Suprapubic skin (tissue), 4 donors: ENCODE measurements at regions not wholly inside any gene's neighbourhood (a gene's known extent, or its start where the extent isn't known, plus 50 kb on each side); places are given as distances from the start of the nearest gene placed in this dataset.

Source experiments
- DNase-seq, 2 donors: peaks; one replicate each; pipeline ENCODE4 v3.0.0-alpha.2; 2019; ENCODE audit warnings: low spot score in 2 of 2
- H3K27ac ChIP-seq: fragments of 200-600 bp; sonication (generic); one replicate; pipeline ENCODE4 v1.5.1; 2019
- H3K27me3 ChIP-seq: fragments of 200-600 bp; sonication (generic); one replicate; pipeline ENCODE4 v1.5.1; 2019
- H3K36me3 ChIP-seq: fragments of 200-600 bp; sonication (generic); one replicate; pipeline ENCODE4 v1.5.1; 2019
- H3K4me1 ChIP-seq: fragments of 200-600 bp; sonication (generic); one replicate; pipeline ENCODE4 v1.5.1; 2019
- H3K4me3 ChIP-seq: fragments of 200-600 bp; sonication (generic); one replicate; pipeline ENCODE4 v1.5.1; 2019; ENCODE audit warnings: mild to moderate bottlenecking
- H3K9me3 ChIP-seq: fragments of 200-600 bp; sonication (generic); one replicate; pipeline ENCODE4 v1.5.1; 2019
- EP300 ChIP-seq: sonication (generic); formaldehyde crosslinking; IDR thresholded peaks from one replicate; pipeline ENCODE4 v1.6.1; 2017; ENCODE audit warnings: antibody characterized with exemption
- POLR2A ChIP-seq, 2 donors: fragments of 450-650 bp; IDR thresholded peaks; one replicate each; pipeline ENCODE4 v1.6.1; 2017; ENCODE audit warnings: antibody characterized with exemption in 2 of 2, mild to moderate bottlenecking in 2 of 2, moderate library complexity in 2 of 2
- POLR2AphosphoS5 ChIP-seq, 3 donors: sonication (generic); formaldehyde crosslinking; IDR thresholded peaks; one replicate each; pipeline ENCODE4 v1.6.1; 2017; ENCODE audit warnings: antibody characterized with exemption in 3 of 3
- WGBS: methylation state at CpG from one replicate; pipeline ENCODE4 v1.1.5; 2018; 5-methylcytosine and 5-hydroxymethylcytosine counted together
- TF ChIP-seq, protein P1 (sequence below), 2 donors: fragments of 200-600 bp in 1 of 2; fragments of 450-650 bp in 1 of 2; sonication (generic) in 1 of 2; IDR thresholded peaks; one replicate each; pipeline ENCODE4 v1.5.1; 2016 to 2019; ENCODE audit warnings: antibody characterized with exemption in 2 of 2, mild to moderate bottlenecking in 1 of 2, moderate library complexity in 1 of 2

DNA sequence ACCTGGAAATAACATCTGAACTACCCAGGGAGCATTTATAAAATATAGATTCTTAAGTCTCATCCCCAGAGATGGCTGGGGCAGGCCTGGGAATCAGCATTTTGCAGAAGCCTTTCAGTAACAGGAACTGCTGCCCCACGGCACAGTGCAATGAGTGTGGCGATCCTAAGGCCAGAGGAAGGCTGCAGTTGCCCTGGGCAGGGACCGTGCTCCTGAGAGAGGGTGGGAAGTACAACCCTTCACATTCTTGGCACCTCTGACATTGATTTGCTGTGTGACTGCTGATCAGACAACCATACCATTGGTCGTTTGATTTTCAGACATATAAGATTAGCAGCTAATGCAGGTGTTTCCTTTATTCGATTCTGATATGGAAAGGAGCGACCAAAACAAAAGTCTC is 233.6 kb downstream of the STIM2 start:
- H3K4me3 ChIP-seq, result no peak overlapping the region
- no peak for DNase-seq
- H3K27ac ChIP-seq, result no peak overlapping the region
- H3K27me3 ChIP-seq, result peaks cover 31% of the 10 kb centered on the region
- no peaks in the 10 kb centered on the region for H3K4me1 ChIP-seq
- no peaks in the 10 kb centered on the region for H3K9me3 ChIP-seq
- 81% methylated on average over 6 of the region's 6 CpGs for WGBS
- no peaks in the 10 kb centered on the region for H3K36me3 ChIP-seq
- TF ChIP-seq POLR2A (IDR thresholded peaks at IDR 0.05), result no peak
- no peak for TF ChIP-seq POLR2AphosphoS5 (IDR thresholded peaks at IDR 0.05)
- TF ChIP-seq, protein P1, sequence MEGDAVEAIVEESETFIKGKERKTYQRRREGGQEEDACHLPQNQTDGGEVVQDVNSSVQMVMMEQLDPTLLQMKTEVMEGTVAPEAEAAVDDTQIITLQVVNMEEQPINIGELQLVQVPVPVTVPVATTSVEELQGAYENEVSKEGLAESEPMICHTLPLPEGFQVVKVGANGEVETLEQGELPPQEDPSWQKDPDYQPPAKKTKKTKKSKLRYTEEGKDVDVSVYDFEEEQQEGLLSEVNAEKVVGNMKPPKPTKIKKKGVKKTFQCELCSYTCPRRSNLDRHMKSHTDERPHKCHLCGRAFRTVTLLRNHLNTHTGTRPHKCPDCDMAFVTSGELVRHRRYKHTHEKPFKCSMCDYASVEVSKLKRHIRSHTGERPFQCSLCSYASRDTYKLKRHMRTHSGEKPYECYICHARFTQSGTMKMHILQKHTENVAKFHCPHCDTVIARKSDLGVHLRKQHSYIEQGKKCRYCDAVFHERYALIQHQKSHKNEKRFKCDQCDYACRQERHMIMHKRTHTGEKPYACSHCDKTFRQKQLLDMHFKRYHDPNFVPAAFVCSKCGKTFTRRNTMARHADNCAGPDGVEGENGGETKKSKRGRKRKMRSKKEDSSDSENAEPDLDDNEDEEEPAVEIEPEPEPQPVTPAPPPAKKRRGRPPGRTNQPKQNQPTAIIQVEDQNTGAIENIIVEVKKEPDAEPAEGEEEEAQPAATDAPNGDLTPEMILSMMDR (IDR thresholded peaks at IDR 0.05), result no peak
- no peak for TF ChIP-seq EP300

DNA sequence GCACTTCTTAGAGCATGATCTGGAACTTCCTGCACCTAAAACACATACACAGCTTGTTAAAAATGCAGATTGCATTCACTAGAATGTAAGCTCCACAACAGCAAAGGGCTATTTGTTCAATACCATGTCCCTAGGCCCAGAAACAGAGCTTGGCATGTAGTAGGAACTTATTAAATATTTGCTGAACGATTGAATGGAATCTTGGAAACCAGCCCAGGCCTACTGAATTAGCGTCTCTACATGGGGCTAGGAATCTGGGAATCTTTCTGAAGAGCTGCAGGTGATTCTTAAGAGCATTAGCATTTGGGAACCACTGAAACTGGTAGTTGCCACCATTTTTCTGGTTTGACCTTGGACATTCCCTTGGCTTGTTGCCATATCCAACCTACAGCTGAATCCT is 234.1 kb downstream of the STIM2 start:
- H3K4me3 ChIP-seq, result no peak overlapping the region
- H3K27ac ChIP-seq, result no peak overlapping the region
- H3K4me1 ChIP-seq, result no peaks in the 10 kb centered on the region
- TF ChIP-seq POLR2AphosphoS5 (IDR thresholded peaks at IDR 0.05), result no peak
- no peak for TF ChIP-seq EP300
- no peak for TF ChIP-seq POLR2A (IDR thresholded peaks at IDR 0.05)
- TF ChIP-seq, protein P1 (IDR thresholded peaks at IDR 0.05), result no peak
- WGBS, result 27% methylated on average over 2 of the region's 2 CpGs
- DNase-seq, result no peak
- peaks cover 27% of the 10 kb centered on the region for H3K27me3 ChIP-seq
- no peaks in the 10 kb centered on the region for H3K36me3 ChIP-seq
- H3K9me3 ChIP-seq, result no peaks in the 10 kb centered on the region

DNA sequence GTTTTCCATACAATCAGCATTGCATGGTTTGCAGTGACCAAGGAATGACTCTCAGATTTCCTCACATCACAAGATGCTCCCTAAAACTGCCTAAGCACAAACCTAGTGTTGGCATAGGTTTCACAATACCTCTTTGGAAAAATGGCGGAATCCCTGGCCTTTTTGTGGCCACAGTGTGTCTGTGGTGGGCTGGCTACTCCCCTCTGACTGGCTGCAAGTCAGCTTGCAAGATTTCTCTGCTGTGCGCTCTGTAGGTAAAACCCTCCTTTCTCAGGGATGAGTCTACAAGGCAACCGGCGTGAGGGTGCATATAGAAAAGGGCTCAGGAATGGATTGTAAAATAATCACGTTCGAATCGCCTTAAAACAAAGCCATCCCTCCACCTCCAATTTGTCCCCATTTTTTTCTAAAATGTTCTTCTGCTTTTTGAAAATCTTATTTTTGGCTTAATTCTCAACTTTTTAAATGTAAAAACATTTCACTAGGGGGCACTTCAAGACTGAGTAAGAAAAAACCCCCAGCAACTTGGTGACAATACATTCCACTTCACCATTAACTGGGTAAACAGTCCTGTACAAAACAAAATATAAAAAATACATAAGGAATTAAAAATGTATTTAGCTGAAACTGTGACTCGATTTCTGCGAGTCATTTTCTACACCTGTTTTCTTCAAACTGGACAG is 235.6 kb downstream of the STIM2 start:
- H3K4me3 ChIP-seq, result no peak overlapping the region
- H3K4me1 ChIP-seq, result no peaks in the 10 kb centered on the region
- peaks cover 17% of the 10 kb centered on the region for H3K27me3 ChIP-seq
- TF ChIP-seq EP300, result no peak
- TF ChIP-seq POLR2A (IDR thresholded peaks at IDR 0.05), result no peak
- TF ChIP-seq, protein P1 (IDR thresholded peaks at IDR 0.05), result no peak
- TF ChIP-seq POLR2AphosphoS5 (IDR thresholded peaks at IDR 0.05), result no peak
- DNase-seq, result no peak
- no peaks in the 10 kb centered on the region for H3K36me3 ChIP-seq
- WGBS, result 86% methylated on average over 9 of the region's 9 CpGs
- no peaks in the 10 kb centered on the region for H3K9me3 ChIP-seq
- H3K27ac ChIP-seq, result no peak overlapping the region

DNA sequence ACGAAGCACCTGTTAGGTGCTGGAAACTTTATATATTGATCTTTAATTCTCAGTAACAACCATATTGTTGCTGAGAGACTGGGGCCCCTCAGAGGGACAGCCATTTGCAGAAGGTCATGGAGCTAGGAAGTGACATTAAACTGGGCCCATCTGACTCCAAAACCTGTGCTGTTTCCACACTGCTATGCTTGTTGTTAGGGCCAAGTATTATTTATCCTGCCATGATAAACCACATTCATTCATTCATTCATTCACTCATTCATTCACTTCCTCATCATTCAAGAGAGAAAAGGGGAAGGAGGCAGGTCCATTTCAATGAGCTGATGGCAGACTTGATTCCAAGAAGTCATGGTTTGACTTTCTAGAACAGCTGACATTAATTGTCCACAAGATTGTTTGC is 237.4 kb downstream of the STIM2 start:
- Histone ChIP-seq H3K36me3 (no peaks in the 10 kb centered on the region), H3K9me3 (no peaks in the 10 kb centered on the region), H3K27ac (no peak overlapping the region), H3K4me3 (no peak overlapping the region), H3K27me3 (peaks cover 10% of the 10 kb centered on the region), H3K4me1 (no peaks in the 10 kb centered on the region)
- TF ChIP-seq POLR2A (IDR thresholded peaks at IDR 0.05) (no peak), EP300 (no peak), POLR2AphosphoS5 (IDR thresholded peaks at IDR 0.05) (no peak)
- TF ChIP-seq, protein P1 (IDR thresholded peaks at IDR 0.05), result no peak
- WGBS, result 68% methylated on average over 1 of the region's 1 CpG
- DNase-seq, result no peak

DNA sequence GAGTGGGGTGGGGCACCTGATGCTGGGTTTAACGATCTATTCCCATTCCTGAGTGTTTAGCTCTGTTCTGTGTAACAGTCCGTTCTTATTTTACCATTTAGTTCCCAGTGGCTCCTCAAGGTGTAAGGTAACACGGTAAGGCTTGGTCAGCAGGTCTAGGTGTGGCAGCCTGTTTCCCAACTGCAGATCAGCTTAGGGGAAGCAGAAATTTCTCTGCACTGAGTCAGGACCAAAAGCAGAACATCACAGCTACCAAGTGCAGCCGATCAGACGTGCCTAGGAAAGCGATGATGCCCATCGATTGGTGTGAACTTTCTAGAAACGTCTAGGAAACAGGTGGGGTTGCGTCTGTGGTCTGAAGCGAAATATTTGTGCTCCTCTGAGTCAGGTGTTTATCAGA is 240.1 kb downstream of the STIM2 start:
- 72% methylated on average over 10 of the region's 10 CpGs for WGBS
- H3K36me3 ChIP-seq, result no peaks in the 10 kb centered on the region
- TF ChIP-seq POLR2A (IDR thresholded peaks at IDR 0.05) (no peak), EP300 (no peak)
- no peak overlapping the region for H3K4me3 ChIP-seq
- H3K27me3 ChIP-seq, result peaks cover 10% of the 10 kb centered on the region
- H3K4me1 ChIP-seq, result no peaks in the 10 kb centered on the region
- DNase-seq, result no peak
- H3K9me3 ChIP-seq, result no peaks in the 10 kb centered on the region
- no peak overlapping the region for H3K27ac ChIP-seq

DNA sequence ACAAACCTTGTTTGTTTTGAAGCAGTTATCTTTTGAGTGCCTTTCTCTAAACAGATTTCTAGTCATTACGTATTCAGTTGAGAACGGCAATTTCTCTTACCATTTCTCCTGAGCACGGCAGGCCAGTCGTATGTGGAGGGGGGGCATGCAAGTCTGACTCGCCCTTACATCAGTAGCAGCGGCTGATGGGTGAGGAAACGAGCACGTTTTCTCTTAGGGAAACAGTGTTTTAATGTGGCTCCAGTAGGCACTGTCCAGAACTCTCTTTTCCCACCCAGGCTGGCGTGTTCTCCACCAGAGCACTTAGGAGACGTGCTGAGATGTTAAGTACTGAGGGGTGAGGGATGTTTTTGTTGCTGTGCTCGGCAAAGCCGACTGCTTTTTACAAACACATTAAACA is 240.5 kb downstream of the STIM2 start:
- no peak for DNase-seq
- 78% methylated on average over 12 of the region's 12 CpGs for whole genome bisulfite sequencing
- Histone ChIP-seq H3K4me3 (no peak overlapping the region), H3K27ac (no peak overlapping the region), H3K36me3 (no peaks in the 10 kb centered on the region), H3K9me3 (no peaks in the 10 kb centered on the region), H3K4me1 (no peaks in the 10 kb centered on the region), H3K27me3 (peaks cover 10% of the 10 kb centered on the region)
- TF ChIP-seq POLR2A (IDR thresholded peaks at IDR 0.05) (no peak), EP300 (no peak)
- TF ChIP-seq, protein P1 (IDR thresholded peaks at IDR 0.05), result no peak
